ENCODE measurements at regions not wholly inside any gene's neighbourhood (a gene's known extent, or its start where the extent isn't known, plus 50 kb on each side); places are given as distances from the start of the nearest gene placed in this dataset.

DNA sequence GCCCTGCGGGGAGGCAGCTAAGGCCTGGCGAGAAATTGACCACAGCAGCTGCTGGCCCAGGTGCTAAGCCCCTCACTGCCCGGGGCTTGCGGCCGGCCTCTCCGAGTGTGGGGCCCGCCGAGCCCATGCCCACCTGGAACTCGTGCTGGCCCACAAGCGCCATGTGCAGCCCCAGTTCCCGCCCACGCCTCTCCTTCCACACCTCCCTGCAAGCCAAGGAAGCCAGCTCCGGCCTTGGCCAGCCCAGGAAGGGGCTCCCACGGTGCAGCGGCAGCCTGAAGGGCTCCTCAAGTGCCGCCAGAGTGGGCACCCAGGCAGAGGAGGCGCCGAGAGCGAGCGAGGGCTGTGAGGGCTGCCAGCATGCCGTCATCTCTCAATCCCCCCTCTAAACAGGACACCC, 304.6 kb upstream of the FAM98A start:
- intact Hi-C loops (cut with micrococcal nuclease) = no loop called here
- Mint-ChIP-seq H3K9me3 (peaks cover 7% of the 10 kb centered on the region), H3K36me3 (ENCODE audit: low read depth) (no peaks in the 10 kb centered on the region), H3K4me3 (no peak overlapping the region), H3K4me1 (no peaks in the 10 kb centered on the region), H3K27ac (no peak overlapping the region), H3K27me3 (no peaks in the 10 kb centered on the region)
- TF ChIP-seq, protein P1, sequence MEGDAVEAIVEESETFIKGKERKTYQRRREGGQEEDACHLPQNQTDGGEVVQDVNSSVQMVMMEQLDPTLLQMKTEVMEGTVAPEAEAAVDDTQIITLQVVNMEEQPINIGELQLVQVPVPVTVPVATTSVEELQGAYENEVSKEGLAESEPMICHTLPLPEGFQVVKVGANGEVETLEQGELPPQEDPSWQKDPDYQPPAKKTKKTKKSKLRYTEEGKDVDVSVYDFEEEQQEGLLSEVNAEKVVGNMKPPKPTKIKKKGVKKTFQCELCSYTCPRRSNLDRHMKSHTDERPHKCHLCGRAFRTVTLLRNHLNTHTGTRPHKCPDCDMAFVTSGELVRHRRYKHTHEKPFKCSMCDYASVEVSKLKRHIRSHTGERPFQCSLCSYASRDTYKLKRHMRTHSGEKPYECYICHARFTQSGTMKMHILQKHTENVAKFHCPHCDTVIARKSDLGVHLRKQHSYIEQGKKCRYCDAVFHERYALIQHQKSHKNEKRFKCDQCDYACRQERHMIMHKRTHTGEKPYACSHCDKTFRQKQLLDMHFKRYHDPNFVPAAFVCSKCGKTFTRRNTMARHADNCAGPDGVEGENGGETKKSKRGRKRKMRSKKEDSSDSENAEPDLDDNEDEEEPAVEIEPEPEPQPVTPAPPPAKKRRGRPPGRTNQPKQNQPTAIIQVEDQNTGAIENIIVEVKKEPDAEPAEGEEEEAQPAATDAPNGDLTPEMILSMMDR (IDR thresholded peaks at IDR 0.05) = no peak
- no peak for ATAC-seq (ENCODE audit: low read depth)
- CTCF ChIA-PET = no interaction called here
- DNase-seq = no peak
- POLR2A ChIA-PET = no interaction called here

DNA sequence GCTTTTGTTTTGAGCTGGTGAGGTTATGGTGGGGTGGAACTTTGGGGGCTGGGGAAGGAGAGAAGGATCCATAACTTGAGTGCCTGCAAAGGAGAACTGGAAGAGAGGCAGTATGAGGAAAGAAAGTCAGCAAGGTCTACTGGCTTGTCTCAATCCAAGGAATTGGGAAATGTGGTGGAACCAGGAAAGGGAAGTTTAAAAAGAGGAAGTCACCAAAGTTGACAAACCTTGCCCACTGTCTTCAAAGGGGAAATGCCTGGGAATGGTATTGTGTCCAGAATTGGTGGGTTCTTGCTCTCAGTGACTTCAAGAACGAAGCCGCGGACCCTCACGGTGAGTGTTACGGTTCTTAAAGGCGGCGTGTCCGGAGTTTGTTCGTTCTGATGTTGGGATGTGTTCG, 304.1 kb upstream of the FAM98A start:
- CTCF ChIA-PET = no interaction called here
- no peaks in the 10 kb centered on the region for H3K36me3 Mint-ChIP-seq (ENCODE audit: low read depth)
- POLR2A ChIA-PET = no interaction called here
- H3K27ac Mint-ChIP-seq = no peak overlapping the region
- no peak for DNase-seq
- no peaks in the 10 kb centered on the region for H3K27me3 Mint-ChIP-seq
- H3K4me3 Mint-ChIP-seq = no peak overlapping the region
- H3K4me1 Mint-ChIP-seq = no peaks in the 10 kb centered on the region
- no peak for ATAC-seq (ENCODE audit: low read depth)
- TF ChIP-seq, protein P1 (IDR thresholded peaks at IDR 0.05) = no peak
- intact Hi-C loops (cut with micrococcal nuclease) = no loop called here
- H3K9me3 Mint-ChIP-seq = peaks cover 7% of the 10 kb centered on the region

DNA sequence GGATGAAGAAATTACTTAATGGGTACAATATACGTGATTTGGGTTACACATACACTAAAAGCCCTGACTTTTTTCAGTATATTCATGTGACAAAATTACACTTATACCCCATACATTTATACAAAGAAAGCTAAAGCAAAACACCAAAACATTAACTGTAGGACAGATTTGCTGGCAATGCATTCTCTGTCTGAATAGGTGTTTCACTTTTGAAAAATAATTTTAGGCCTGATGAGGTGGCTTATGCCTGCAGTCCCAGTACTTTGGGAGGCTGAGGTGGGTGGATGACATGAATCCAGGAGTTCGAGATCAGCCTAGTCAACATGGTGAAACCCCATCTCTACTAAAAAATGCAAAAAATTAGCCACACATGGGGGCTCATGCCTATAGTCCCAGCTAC, 301.5 kb upstream of the FAM98A start:
- Mint-ChIP-seq H3K27me3 (no peaks in the 10 kb centered on the region), H3K4me1 (no peaks in the 10 kb centered on the region), H3K36me3 (ENCODE audit: low read depth) (no peaks in the 10 kb centered on the region), H3K9me3 (peaks cover 7% of the 10 kb centered on the region), H3K27ac (no peak overlapping the region), H3K4me3 (no peak overlapping the region)
- DNase-seq (no peak), ATAC-seq (ENCODE audit: low read depth) (no peak)
- ChIA-PET POLR2A (no interaction called here), CTCF (no interaction called here)
- TF ChIP-seq, protein P1 (IDR thresholded peaks at IDR 0.05) = no peak
- intact Hi-C loops (cut with micrococcal nuclease) = no loop called here

DNA sequence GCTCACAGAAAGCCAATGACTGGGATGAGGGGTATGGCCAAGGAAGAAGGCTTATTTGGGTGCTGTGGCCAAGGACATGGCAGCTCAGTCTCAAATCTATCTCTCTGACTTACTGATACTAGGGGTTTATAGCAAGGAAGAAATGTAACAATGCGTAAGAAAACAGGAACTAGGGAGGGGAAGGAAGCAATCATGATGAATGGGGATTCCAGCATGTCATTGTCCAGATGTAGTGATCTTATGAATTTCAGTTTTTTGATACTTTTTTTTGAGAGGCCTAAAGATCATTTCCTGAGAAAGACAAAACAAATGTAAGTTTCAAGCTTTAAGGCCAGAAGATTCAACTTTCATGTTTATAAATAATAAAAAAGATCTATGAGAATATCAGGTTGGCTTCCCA, 298.6 kb upstream of the FAM98A start:
- DNase-seq = no peak
- ChIA-PET POLR2A (no interaction called here), CTCF (no interaction called here)
- Mint-ChIP-seq H3K4me3 (no peak overlapping the region), H3K9me3 (peaks cover 5% of the 10 kb centered on the region), H3K4me1 (no peaks in the 10 kb centered on the region), H3K27me3 (no peaks in the 10 kb centered on the region), H3K36me3 (ENCODE audit: low read depth) (no peaks in the 10 kb centered on the region), H3K27ac (no peak overlapping the region)
- no peak for ATAC-seq (ENCODE audit: low read depth)
- intact Hi-C loops (cut with micrococcal nuclease) = no loop called here
- TF ChIP-seq, protein P1 (IDR thresholded peaks at IDR 0.05) = no peak

DNA sequence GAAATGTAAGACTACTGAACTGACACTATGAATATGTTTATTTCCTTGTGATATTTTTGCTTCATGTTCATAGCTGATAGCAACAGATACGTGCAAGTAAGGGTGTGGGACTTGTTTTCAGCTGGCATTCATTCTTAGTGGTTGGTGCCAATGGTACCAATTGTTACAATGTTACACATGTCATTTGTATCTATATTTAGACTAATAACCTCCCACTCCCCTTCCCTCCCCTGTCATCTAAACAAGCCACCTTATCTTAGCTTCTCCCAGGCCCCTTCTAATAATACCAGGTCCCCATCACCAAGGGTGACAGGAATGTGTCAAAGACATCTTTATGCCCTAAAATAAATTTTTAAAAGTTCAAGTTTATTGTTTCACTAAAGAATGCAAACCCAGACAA, 294.7 kb upstream of the FAM98A start:
- TF ChIP-seq, protein P1 (IDR thresholded peaks at IDR 0.05) = no peak

More for the DNA sequence above, 294.7 kb upstream of the FAM98A start:
- ChIA-PET POLR2A (no interaction called here), CTCF (no interaction called here)
- intact Hi-C loops (cut with micrococcal nuclease) = no loop called here
- no peaks in the 10 kb centered on the region for H3K27me3 Mint-ChIP-seq
- no peak overlapping the region for H3K27ac Mint-ChIP-seq
- DNase-seq (no peak), ATAC-seq (ENCODE audit: low read depth) (no peak)
- H3K36me3 Mint-ChIP-seq (ENCODE audit: low read depth) = no peaks in the 10 kb centered on the region
- H3K4me3 Mint-ChIP-seq = no peak overlapping the region
- no peaks in the 10 kb centered on the region for H3K4me1 Mint-ChIP-seq
- H3K9me3 Mint-ChIP-seq = peaks cover 3% of the 10 kb centered on the region

Data from activated B cell treated with CpG ODN at 0.5 μM for 24 hours (primary cell).